MM.1S (cell line): ENCODE measurements at regions not wholly inside any gene's neighbourhood (a gene's known extent, or its start where the extent isn't known, plus 50 kb on each side); places are given as distances from the start of the nearest gene placed in this dataset.

Source experiments
- CTCF ChIP-seq: fragments of 300-600 bp; sonication (generic); IDR thresholded peaks from 2 replicates; pipeline ENCODE4 v1.5.1; 2016; ENCODE audit warnings: antibody characterized with exemption, low read length, mixed read lengths
- EZH2 ChIP-seq: fragments of 300-600 bp; sonication (generic); optimal IDR thresholded peaks from 2 replicates; pipeline ENCODE3; 2017; ENCODE audit warnings: low read depth, mild to moderate bottlenecking, antibody characterized with exemption, low read length, mixed read lengths

GRCh38 chr11:115117956-115118493 is 386.2 kb downstream of the CADM1 start:
- TF ChIP-seq EZH2 (no peak), CTCF (no peak)
